Limb (tissue), 2 donors: ENCODE measurements at regions not wholly inside any gene's neighbourhood (a gene's known extent, or its start where the extent isn't known, plus 50 kb on each side); places are given as distances from the start of the nearest gene placed in this dataset.
"Not testable (repeated sequence)": the region's sequence is repeated elsewhere in the genome, so short reads cannot be mapped to it uniquely, and the experiment has no call there.

ENCODE experiments used
- DNase-seq, 2 donors: peaks; one replicate each; pipeline ENCODE4 v3.0.0-alpha.2; 2016; ENCODE audit errors: extremely low spot score in 2 of 2

DNA sequence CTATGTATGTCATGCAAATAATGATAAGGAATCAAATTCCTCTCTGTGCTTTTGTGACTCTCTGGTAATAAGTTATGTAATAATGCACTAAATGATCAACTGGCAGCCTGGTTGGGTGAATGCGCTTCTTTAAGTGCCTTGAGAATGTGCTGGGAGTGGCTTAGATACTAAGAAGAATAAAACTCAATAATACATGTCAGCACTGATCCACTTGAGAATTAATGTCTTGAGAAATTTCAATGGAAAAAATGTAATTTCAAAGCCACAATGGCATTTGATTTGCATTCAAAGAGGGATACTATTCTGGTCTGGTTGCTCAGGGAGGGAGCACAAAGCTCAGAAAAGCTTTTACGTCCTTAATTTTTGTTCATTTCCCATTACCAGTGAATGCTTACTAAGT is 137.7 kb upstream of the MMADHC start:
- no peak for DNase-seq

DNA sequence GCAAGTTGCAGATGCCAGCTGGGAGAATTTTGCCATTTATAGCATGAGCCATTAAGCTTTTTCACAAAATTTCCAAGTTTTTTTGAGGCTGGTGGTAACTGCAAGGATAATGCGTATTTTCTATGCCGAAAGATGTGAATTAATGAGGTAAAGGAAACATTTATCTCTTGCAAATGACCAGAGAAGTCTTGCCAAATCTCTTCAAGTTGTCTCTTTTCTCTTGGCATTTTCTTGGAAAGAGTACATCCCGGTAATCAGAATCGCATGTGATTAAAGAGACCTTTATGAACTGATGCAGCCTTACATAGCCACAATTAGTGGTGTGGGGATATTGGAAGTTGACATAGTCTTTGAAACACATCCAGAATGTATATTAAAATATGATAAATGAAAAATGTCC is 136.5 kb upstream of the MMADHC start:
- DNase-seq, result no peak

DNA sequence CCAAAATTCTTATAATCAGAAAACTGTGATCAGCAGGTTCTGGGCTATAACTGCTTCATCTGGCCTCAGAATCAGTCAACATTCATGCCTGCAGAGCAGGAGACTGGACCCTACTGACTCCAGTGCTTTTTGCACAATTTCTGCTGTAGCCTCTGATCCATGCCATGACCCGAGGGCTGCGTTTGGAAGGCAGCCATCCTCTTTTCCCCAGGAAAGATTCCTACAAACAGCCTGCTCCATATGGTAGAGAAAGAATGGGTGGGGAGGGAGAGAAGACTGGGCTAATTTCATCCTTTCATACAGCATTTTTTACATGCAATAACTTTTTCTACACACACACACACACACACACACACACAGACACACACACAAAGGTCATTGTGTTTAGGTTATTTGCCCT is 133.0 kb upstream of the MMADHC start:
- no peak for DNase-seq

DNA sequence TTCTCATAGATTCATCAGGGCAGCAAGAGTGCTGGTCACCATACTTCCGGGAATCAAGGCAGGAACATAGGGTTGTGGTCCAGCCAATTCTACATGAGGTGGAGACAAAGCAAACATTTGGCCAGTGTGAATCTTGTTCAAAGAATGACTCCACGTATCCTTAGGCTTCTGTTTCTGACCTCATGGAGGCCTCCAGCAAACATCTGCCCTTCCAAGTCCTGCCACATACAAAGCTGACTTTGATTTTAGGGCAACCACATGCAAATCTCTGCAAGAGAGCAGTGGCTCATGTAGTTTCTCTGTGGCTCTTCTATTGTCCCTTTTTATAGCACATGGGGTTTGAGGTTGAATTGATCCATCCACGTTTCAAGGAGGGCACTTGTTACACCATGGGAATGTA is 132.1 kb upstream of the MMADHC start:
- no peak for DNase-seq

DNA sequence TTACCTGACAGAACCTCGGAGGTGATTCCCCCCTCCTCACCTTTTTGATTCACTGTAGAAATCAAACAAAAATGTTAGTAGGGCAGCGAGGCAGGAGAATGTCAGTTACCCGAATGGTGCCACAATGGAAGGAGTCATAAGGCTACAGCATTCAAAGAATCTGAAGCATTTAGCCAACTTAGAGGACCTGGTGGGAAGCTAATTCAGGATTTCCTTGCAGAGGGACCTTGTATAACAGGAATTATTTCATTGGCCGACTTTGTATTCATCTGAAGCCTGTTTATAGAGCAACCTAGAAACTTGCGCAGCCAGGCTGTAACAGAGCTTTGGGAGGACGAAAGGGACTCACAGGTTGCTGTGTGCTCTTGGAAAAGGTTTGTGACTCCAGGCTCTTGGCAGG is 129.1 kb upstream of the MMADHC start:
- no peak for DNase-seq

DNA sequence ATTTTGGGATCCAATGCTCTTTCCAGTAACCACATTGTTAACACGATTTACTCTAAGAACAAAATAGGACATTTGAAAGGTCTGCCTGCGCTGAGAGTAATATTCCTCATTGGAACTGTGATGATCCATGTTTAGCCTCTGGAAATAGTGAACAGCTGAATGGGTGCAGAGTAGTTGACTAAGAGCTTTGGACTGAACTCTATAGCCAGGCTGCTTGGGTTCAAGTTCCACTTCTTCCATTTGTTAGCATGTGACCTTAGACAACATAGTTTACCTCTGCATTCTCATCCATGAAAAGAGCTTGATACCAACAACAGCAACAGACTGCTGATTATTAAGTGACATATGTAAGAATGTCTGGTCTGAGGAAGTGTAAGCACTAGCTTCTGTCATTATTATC is 128.3 kb upstream of the MMADHC start:
- DNase-seq, result no peak

DNA sequence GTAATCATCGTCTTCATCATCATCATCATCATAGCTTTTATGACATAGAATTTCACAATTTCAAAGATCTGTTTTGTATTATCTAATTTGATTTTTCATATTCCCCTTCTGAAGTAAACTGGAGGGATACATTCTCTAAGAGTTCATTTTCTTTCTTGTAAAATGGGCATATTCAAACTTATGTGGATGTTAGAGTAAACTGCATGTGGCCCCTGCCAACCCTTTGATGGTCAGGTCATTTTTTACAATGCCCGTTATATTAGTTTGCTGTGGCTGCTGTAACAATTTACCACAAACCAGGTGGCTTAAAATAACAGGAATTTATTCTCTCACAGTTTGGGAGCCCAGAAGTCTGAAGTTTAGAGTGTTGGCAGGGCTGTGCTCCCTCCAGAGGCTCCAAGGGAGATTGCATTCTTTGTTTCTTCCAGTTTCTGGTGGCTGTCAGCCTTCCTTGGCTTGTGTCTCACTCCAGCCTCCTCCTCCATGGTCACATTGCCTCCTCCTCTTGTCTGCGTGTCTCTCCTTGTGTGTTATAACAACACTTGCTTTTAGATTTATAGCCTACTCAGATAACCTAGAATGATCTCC is 127.5 kb upstream of the MMADHC start:
- DNase-seq, result no peak

DNA sequence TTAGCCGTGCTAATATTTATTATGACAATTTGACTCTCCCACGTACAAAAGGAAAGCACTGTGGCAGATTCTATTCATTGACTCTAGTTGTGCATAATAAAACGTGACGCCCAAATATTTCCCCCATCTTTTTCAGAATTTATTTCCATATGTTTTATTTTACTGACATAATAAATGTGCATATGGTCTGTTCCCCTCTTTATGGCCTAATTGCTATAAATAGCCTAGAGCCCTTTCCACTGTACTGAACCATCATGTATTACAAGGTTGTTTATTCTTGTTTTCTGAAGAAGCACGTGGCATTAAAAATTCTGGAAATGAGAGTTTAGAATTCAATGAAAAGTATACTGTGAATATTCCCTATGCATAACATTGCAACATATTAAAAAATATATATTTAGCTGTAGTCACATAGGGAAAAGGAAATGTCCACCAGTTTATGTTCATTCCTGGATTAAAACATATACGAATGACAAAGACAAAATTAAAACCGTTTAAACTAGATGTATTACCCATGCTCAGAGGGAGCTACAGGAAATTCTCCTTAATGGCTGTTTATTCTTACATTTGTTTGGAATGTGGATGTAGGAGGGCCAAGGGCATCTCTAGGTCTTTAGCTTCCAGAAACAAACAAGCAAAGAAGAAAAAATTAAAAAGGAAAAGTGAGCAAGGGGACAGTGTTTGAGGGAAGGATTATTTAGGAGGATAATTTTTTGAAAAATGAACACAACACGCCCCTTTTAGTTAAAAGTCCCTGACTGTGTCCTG is 122.1 kb upstream of the MMADHC start:
- DNase-seq, result no peak

DNA sequence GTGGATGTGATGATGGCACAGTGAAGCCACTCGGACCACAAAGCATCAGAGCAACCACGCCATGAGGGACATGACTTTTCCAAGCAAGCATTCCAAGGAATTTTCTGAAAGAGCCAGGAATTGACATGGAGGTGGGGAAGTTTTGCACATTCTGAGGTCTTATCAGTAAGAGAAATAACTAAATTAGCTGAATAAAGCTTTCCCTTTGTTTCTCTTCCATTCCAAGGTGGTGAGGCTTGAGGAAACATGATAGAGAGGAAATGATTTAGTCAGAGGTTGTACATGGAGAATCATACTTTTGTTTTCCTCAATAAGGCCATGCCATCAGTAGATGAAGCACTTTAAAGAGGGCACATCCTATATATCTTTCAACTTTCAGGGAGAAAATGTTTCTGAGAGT is 115.7 kb upstream of the MMADHC start:
- DNase-seq, result no peak

DNA sequence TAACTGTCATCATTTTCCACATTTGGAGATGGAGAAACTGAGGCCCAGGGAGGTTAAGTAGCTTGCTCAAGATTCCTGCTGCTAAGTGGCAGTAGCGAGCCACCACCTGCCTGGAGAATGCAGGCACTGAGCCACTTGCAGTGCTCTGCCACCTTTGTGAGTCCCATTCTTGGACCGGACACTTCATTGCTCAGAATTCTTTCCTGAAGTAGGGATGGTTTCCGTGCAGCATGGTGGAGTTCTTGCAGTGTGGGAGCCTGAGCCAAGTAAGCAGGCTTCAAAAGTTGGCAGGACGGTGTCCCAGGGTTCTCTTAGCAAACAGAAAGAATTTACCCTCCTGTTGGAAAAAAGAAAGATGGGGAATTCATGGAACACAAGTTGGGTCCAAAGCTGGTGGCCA is 115.0 kb upstream of the MMADHC start:
- no peak for DNase-seq

DNA sequence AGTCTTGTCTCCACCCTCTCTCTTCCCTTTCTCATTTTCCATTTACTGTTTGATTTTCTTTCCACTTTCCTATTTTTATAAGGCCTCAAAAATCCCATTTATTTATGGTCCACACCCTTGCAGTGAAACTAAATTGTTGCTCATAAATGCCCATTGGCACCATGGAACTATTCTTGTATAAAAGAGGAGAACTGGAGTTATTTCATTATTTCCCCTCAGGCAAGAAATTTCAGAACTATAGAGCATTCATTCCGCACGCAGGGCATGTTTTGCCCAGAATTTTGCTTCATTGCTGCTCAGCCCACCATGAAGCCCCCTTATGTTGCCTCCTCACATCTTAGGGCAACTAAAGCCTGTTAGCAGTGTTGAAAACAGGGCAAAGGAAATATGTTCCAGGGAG is 113.7 kb upstream of the MMADHC start:
- DNase-seq, result no peak

DNA sequence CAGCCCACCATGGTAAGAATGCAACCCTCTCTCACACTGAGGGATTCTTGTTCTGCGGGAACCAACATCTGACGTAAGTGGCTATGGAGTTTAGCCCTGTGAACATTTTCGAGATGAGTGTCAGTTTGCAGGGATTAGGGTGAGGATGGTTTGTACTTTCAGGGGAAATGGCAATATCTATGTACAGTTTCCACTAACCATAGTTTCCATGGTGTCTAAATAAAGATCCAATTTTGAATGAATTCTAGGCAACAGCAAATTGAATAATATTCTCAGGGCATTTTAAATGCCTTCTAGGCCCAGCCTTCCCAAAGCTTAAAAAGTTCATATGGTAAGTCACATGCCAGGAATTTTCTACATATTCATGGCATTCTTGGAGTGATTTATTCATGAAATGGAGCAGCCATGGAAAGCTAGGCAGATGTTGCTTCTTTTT is 105.4 kb upstream of the MMADHC start:
- peak in 1 of 2 donors; percentile 72 for DNase-seq

DNA sequence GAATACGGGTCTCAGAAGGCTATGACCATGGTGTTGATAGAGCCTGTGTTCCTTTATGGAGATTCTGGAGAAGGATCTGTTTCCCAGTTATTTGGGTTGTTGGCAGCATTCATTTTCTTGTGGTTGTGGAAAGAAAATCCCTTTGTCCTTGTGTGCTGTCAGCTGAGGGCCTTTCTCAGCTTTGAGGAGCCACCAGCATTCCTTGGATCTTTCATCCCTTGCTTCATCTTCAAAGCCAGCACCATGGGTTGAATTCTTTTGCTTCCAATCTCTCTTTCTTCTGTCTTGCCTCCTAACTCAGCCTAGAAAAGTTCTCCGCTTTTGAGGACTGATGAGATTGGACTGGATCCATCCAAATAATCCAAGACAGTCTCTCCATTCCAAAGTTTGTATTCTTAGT is 103.2 kb upstream of the MMADHC start:
- no peak for DNase-seq

DNA sequence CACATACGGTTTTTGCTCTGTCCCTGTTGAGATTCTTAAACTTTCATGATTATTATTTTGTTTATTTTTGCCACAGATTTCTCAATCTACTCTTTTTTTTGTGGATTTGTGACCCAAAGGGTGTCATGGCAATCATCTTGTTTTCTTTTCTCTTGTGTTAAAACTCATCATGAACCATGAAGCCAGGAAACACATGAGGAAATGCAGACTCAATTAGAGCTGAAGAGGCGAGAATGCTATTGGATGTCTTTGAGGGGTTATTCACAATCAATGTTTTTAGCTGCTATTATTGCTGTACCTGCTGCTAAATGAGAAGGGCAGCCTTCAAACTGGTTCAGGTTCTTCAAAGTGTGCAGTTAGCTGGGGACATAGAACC is 99.5 kb upstream of the MMADHC start:
- no peak for DNase-seq

DNA sequence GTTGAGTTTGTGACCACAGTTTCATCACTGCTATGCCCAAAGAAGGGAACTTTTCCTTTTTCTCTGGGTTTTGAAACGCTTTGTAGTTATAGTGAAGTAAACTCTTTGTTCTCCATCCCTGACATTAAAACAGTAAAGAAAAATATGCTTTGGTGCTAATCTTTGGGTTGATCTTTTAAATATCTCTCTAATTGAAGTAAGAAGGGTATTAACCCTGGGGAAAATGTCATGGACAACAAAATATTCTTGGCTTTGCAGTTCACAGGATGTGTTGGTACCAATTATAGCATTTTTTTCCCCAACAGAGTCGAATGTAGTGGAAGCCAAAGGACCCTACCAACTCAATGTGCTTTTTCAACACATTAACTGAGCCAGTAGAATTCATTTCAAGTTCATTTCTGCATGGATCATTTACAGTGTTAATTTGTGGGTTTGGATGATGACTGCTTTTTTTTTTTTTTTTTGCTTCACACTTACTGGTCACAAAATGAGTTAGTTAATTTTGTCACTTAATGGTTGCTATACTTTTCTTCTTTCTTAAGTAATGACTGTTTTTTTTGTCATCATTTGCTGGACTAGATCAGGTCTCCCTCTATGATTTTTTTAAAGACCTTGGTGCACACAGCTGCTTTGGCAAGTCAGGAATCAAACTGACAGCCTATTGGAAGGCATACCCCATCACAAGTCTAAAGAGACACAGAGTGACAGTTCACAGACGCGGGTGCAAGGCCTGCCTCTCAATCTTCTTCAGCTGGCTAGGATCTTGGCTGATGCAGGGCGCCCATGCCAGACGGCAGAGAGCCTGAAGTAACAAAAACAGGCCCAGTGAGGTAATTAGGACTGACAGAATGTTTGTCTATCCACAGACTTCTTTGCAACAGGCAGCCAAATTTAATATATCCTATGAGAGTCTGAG is 98.8 kb upstream of the MMADHC start:
- DNase-seq, result peak in 1 of 2 donors; percentile 29

DNA sequence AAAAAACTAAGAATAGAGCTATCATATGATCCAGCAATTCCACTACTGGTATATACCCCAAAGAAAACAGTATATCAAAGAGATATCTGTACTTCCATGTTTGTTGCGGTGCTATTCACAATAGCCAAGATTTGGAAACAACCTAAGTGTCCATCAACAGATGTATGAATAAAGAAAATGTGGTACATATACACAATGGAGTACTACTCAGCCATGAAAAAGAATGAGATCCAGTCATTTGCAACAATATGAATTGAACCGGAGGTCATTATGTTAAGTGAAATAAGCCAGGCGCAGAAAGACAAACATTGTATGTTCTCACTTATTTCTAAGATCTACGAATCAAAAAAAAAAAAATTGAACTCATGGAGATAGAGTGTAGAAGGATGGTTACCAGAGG is 97.8 kb upstream of the MMADHC start:
- DNase-seq, result not testable (repeated sequence)

DNA sequence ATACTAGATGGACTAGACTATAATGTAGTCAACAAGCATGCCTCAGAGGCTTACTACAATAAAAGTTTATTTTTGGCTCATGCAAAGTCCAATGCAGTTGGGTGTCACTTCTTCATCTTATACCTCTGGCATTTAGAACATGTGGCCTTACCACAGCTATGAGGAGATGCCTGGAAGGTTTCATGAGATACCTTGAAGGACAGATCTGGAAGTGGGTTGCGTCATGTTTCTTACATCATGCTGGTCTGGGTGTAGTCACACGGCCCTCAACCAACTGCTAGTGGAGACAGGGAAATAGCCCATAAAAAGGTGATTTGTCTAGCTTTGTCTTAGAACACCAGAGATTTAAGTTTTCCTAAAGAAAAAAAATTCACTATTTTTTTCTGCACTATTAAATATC is 91.7 kb upstream of the MMADHC start:
- no peak for DNase-seq

DNA sequence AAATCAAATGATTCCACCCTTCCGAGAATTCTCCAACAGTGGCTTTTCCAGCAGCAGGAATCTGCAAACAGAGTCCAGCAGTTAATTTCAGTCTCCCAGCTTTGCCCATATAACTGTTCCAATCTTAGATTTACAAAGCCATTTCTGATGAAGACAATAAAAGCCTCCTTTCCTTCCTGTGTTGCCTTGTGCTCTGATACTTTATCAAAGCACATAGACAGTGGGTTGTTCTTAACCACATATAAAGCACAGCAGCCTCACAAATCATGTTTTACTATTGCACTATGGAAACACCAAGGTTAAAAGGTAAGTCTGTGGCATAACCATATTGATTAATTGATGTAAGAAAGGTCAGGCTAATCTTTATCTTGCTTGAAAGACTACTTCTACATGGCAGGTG is 89.8 kb upstream of the MMADHC start:
- DNase-seq, result no peak

DNA sequence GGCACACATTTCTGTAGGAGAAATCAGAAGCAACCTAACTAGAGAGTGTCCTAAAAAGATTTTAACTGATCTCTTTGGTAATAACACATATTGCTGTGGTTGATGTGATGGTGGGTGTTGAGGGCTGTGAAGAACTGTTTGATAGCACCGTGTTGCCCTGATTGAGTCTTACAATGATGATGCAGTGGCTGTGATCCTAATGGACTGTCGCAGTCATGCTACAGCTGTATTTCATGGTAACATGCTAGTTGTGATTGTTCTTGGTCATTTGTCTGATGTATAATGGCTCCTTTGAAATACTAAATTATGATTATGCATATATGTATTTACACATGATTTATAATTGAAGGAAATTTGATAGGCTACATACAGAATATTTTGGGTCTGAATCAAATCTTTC is 82.5 kb upstream of the MMADHC start:
- DNase-seq, result no peak

DNA sequence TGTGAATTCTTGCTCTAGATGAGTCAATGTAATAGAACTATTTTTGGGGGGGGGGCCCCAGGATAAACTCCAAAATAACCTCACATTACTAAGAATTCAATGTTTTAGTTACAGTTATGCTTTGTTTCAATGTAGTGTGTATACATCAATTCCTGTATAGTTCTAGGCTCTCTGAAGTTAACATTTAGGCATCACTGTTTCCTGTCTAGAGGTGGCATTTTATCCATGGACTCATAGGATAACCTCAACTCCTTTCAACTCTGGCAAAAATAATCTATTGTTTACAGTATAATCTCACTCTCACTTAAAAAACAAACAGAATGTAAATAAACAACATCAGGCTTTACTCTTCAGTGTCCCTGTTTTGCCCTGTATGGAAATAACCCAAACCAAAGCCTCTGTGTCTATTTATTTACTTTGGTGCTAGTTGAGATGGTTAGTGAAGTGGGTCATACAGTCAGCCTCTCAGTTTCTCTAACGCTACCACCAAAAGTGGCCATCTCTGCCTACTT is 79.3 kb upstream of the MMADHC start:
- DNase-seq, result no peak

DNA sequence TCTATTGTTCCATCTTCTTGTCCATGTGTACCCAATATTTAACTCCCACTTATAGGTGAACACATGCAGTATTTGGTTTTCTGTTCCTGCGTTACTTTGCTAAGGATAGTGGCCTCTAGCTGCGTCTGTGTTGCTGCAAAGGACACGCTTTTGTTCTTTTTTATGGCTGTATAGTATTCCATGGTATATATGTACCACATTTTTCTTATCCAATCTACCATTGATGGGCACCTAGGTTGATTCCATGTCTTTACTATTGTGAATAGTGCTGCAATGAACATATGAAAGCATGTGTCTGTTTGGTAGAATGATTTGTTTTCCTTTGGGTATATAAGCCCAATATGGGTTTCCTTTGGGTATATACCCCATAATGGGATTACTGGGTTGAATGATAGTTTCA is 77.3 kb upstream of the MMADHC start:
- no peak for DNase-seq

DNA sequence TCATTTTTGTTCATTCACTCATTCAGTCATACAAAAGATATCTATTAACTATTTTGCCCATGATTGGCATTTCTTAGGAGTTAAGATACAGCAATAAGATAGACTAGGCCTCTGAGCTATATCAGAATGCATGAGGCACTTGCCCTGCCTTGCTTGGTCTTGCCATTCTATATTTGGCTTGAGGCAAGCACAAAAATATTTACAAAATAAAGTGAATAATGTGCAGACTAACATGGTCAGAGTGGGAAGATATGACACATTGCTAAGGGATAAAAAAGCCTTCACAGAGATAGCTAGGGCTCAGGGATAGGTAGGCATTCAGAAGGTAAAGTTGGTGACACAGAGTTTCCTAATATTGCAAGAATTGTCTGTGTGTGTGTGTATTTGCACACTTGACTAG is 75.0 kb upstream of the MMADHC start:
- no peak for DNase-seq
